Neural crest cell (in vitro differentiated cells): ENCODE measurements at regions not wholly inside any gene's neighbourhood (a gene's known extent, or its start where the extent isn't known, plus 50 kb on each side); places are given as distances from the start of the nearest gene placed in this dataset.

ENCODE experiments used
- DNase-seq: peaks from one replicate; pipeline ENCODE4 v3.0.0; 2021; ENCODE audit warnings: low read depth, mixed read lengths, low spot score
- H3K27ac Mint-ChIP-seq: one replicate; pipeline ENCODE4 v1.8.0; 2021; ENCODE audit warnings: mild to moderate bottlenecking, mixed read lengths; ENCODE audit not compliant: unreplicated experiment
- H3K27me3 Mint-ChIP-seq: 2 replicates; pipeline ENCODE4 v1.8.0; 2021; ENCODE audit warnings: low read depth, mild to moderate bottlenecking, mixed read lengths
- H3K36me3 Mint-ChIP-seq: 2 replicates; pipeline ENCODE4 v1.8.0; 2021; ENCODE audit warnings: low read depth, mild to moderate bottlenecking, mixed read lengths
- H3K4me1 Mint-ChIP-seq: 2 replicates; pipeline ENCODE4 v1.8.0; 2021; ENCODE audit warnings: mixed read lengths
- H3K4me3 Mint-ChIP-seq: one replicate; pipeline ENCODE4 v1.8.0; 2021; ENCODE audit warnings: mild to moderate bottlenecking, mixed read lengths
- H3K9me3 Mint-ChIP-seq: 2 replicates; pipeline ENCODE4 v1.8.0; 2021; ENCODE audit warnings: mixed read lengths
- TF ChIP-seq, protein P1 (sequence below): fragments of 200-600 bp; sonication (generic); conservative IDR thresholded peaks from 2 replicates; pipeline ENCODE4 v1.5.0; 2021; ENCODE audit warnings: antibody characterized with exemption, mild to moderate bottlenecking

DNA sequence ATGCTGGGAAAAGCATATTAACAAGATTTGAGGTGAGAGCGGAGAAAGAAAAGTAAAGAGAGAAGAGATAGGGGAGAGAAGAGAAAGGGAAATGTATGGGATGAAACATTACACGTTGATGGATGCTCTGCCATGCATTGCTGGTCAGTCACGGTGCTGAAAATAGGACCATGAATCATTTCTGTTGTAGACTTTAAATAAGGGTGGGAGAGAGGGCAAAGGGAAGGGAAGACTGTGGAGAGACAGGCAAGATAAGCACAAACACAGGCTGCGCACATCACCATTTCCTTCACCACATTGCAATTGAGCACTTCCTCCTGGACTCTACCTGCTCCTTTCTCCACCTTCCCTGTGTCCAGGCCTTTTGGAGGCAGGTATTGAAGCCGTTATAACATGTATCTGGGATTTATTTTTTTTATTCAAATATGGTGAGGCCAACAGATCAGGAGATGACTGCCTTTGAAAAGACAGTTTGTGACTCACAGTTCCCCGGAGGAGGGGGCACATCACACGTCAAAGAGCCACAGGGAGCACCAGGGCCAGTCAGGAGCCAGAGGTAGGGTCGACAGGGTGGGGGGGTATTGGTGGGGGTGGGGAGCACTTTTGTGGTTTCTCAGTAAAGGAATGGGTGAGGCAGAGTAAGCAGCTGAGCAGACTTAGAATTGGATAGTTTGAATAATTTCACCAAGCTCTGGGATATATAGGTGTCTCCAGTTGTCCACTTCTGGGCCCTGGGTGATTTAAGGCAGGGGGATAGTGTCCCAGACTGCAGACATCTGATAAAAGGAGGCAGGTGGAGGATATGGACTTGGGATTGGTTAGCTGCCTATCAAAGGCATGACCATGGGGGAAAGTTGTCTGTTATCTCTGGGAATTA is 372.8 kb upstream of the ST6GAL2 start:
- no peak overlapping the region for H3K4me3 Mint-ChIP-seq
- H3K4me1 Mint-ChIP-seq = no peaks in the 10 kb centered on the region
- no peak for DNase-seq
- no peaks in the 10 kb centered on the region for H3K27me3 Mint-ChIP-seq
- TF ChIP-seq, protein P1, sequence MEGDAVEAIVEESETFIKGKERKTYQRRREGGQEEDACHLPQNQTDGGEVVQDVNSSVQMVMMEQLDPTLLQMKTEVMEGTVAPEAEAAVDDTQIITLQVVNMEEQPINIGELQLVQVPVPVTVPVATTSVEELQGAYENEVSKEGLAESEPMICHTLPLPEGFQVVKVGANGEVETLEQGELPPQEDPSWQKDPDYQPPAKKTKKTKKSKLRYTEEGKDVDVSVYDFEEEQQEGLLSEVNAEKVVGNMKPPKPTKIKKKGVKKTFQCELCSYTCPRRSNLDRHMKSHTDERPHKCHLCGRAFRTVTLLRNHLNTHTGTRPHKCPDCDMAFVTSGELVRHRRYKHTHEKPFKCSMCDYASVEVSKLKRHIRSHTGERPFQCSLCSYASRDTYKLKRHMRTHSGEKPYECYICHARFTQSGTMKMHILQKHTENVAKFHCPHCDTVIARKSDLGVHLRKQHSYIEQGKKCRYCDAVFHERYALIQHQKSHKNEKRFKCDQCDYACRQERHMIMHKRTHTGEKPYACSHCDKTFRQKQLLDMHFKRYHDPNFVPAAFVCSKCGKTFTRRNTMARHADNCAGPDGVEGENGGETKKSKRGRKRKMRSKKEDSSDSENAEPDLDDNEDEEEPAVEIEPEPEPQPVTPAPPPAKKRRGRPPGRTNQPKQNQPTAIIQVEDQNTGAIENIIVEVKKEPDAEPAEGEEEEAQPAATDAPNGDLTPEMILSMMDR = no peak
- H3K36me3 Mint-ChIP-seq = no peaks in the 10 kb centered on the region
- H3K9me3 Mint-ChIP-seq = no peaks in the 10 kb centered on the region
- no peak overlapping the region for H3K27ac Mint-ChIP-seq

DNA sequence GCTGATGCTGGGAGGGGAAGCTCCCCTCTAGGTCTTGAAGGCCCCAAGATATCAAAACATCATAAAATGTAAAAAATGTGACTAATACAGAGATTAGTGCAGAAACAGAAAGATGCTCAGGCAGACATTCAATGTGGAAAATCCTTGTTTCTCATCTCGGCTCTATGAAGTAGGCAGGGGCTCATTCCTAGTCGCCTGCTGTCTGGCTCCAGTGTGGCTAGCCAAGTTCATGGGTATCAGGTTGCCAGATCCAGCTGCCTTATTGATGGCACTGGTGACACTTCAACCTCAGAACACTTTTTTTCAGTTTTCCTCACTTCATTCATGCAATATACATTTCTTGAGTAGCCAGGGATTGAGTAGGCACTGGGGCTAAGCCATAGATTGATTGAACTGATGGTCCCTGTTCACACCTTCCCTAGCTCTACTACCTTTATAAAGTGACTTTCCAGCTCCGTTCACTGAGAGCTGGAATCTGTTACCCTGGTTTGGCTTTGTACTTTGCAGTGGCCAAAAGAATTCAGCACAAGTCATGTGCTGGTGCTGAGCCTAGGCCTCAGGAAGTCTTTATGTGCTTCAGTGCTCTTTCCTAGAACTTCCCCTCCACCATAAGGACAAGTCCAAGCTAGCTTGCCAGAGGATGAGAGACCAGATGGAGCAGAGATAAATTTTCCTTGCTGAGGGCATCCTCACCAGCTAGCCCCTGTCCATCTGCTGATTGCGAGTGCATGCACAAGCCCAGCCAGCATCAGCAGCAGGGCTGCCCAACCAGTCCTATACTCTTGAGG is 373.6 kb upstream of the ST6GAL2 start:
- DNase-seq = no peak
- no peak overlapping the region for H3K4me3 Mint-ChIP-seq
- no peaks in the 10 kb centered on the region for H3K27me3 Mint-ChIP-seq
- no peaks in the 10 kb centered on the region for H3K36me3 Mint-ChIP-seq
- H3K9me3 Mint-ChIP-seq = no peaks in the 10 kb centered on the region
- H3K4me1 Mint-ChIP-seq = no peaks in the 10 kb centered on the region
- TF ChIP-seq, protein P1 = no peak
- H3K27ac Mint-ChIP-seq = no peak overlapping the region

DNA sequence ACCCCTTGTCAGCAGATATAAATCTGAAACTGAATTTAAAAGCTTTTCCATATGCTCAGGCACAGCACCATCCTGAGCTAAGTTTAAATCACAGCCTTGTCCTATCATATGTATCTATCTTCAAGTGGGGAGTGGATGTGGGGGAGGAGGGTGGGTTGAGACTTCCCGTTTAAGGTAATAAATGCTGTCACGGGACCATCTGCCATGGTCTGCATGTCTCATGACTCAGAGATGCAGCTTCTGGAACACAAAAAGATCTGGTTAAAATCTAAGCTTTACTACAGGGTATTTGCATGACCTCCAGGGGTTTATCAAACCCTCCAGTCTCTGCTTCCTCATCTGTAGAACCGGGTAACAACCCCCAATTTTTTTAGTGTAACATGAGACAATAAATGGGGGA is 377.7 kb upstream of the ST6GAL2 start:
- H3K4me3 Mint-ChIP-seq = no peak overlapping the region
- H3K36me3 Mint-ChIP-seq = no peaks in the 10 kb centered on the region
- no peaks in the 10 kb centered on the region for H3K9me3 Mint-ChIP-seq

DNA sequence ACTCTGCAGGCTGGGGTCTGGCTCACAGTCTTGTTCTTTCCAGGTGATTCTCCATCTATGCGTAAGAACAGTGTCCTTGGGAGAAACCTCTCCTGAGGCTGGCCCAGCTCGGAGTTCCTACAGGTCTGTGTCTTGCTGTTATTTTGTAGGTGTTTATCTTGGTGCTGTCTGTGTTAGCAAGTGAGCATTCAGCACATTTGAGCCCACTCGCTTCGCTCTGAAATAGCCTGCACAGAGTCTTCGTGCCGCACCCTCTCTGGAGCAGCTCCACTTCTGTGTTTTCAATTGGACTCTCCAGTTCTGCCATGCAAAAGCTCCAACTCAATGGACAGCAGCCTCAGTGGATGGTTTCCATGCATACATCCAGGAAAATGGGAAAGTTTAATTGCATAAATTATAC is 378.2 kb upstream of the ST6GAL2 start:
- H3K36me3 Mint-ChIP-seq = no peaks in the 10 kb centered on the region
- H3K27ac Mint-ChIP-seq = no peak overlapping the region
- TF ChIP-seq, protein P1 = no peak
- no peaks in the 10 kb centered on the region for H3K27me3 Mint-ChIP-seq
- DNase-seq = no peak
- no peaks in the 10 kb centered on the region for H3K4me1 Mint-ChIP-seq
- H3K9me3 Mint-ChIP-seq = no peaks in the 10 kb centered on the region
- H3K4me3 Mint-ChIP-seq = no peak overlapping the region

More for the DNA sequence above, 377.7 kb upstream of the ST6GAL2 start:
- H3K4me1 Mint-ChIP-seq = no peaks in the 10 kb centered on the region
- H3K27me3 Mint-ChIP-seq = no peaks in the 10 kb centered on the region
- TF ChIP-seq, protein P1 = no peak
- DNase-seq = no peak
- no peak overlapping the region for H3K27ac Mint-ChIP-seq

DNA sequence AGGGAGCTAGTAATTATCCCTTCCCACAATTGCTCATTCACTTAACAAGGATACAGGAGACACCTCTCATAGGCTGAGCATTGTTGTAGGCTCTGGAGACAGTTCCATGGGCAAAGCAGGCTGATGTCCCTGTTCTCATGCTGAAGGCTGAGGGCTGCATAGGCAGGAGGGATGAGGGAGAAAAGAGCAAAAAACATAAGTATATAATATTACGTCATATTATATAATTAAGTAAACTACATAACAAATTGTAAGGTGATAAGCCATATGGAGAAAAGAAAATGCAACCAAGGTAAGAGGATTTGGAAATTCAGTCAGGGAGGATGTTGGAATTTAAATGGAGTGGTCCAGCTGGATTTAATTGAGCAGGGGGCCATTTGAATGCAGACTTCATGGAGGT is 380.6 kb upstream of the ST6GAL2 start:
- H3K4me3 Mint-ChIP-seq = no peak overlapping the region
- no peak overlapping the region for H3K27ac Mint-ChIP-seq
- TF ChIP-seq, protein P1 = no peak

More for the DNA sequence above, 380.6 kb upstream of the ST6GAL2 start:
- peaks cover 3% of the 10 kb centered on the region for H3K9me3 Mint-ChIP-seq
- H3K27me3 Mint-ChIP-seq = no peaks in the 10 kb centered on the region
- DNase-seq = no peak
- H3K36me3 Mint-ChIP-seq = peaks cover 3% of the 10 kb centered on the region
- no peaks in the 10 kb centered on the region for H3K4me1 Mint-ChIP-seq
